Endothelial cell of umbilical vein (primary cell): ENCODE measurements at regions not wholly inside any gene's neighbourhood (a gene's known extent, or its start where the extent isn't known, plus 50 kb on each side); places are given as distances from the start of the nearest gene placed in this dataset.

Source experiments
- BruUV-seq: library from RNA; stranded (reverse); fragments of 400-500 nt; replicated peaks from 2 replicates; lab custom pipeline; 2021; lab: Mats Ljungman, UMichigan
- CTCF ChIA-PET: fragments of 300-600, 350-600 bp; sonication (Branson Sonifier 250); formaldehyde crosslinking; loops from one replicate; lab custom pipeline; 2021; ENCODE audit warnings: antibody characterized with exemption, inconsistent platforms; lab: Charles Lee
- POLR2A ChIA-PET: fragments of 300-600, 350-600 bp; sonication (Branson Sonifier 250); formaldehyde crosslinking; loops from one replicate; lab custom pipeline; 2021; ENCODE audit warnings: antibody characterized with exemption, inconsistent platforms; lab: Charles Lee
- DNase-seq: peaks from one replicate; pipeline ENCODE4 v3.0.0-alpha.2; 2011; ENCODE audit warnings: low read depth, low spot score
- FAIRE-seq: peaks from 2 replicates; lab custom pipeline; 2011; peaks lifted over from hg19 to GRCh38; lab: Jason Lieb, UNC
- H2AFZ ChIP-seq: 2 replicates; pipeline ENCODE4 v1.6.0; 2012; ENCODE audit warnings: low read depth, low read length, control low read depth, inconsistent platforms
- H3K27ac ChIP-seq: 2 replicates; pipeline ENCODE4 v1.5.1; 2011; ENCODE audit warnings: low read depth, mild to moderate bottlenecking, control low read depth, low read length, moderate library complexity; ENCODE audit not compliant: insufficient read depth
- H3K27me3 ChIP-seq, 2 experiments: 2 replicates each; pipeline versions ENCODE4 v1.6.0 to v1.6.1; 2011; ENCODE audit warnings: low read length in 2 of 2, mixed read lengths in 1 of 2; ENCODE audit not compliant: control insufficient read depth in 2 of 2, insufficient read depth in 2 of 2
- H3K36me3 ChIP-seq, 2 experiments: 2 replicates in 1 of 2; 3 replicates in 1 of 2; pipeline ENCODE4 v1.5.1; 2011; ENCODE audit warnings: low read length in 2 of 2, mild to moderate bottlenecking in 1 of 2, moderate library complexity in 1 of 2; ENCODE audit not compliant: control insufficient read depth in 2 of 2, insufficient read depth in 2 of 2; ENCODE audit errors: extremely low read depth in 1 of 2
- H3K4me1 ChIP-seq: 3 replicates; pipeline ENCODE4 v1.5.1; 2011; ENCODE audit warnings: mild to moderate bottlenecking, low read length; ENCODE audit not compliant: control insufficient read depth, insufficient read depth; ENCODE audit errors: extremely low read depth
- H3K4me2 ChIP-seq: 2 replicates; pipeline ENCODE4 v1.6.1; 2011; ENCODE audit warnings: low read length, control low read depth, mixed read lengths; ENCODE audit not compliant: insufficient read depth
- H3K4me3 ChIP-seq, 3 experiments: fragments of 200-600 bp in 1 of 3; sonication (generic), shearing (Covaris generic) in 1 of 3; replicated peaks in 1 of 3; 2 replicates each; pipeline ENCODE4 v1.5.1; 2011 to 2016; ENCODE audit warnings: control low read depth in 3 of 3, low read length in 3 of 3, mild to moderate bottlenecking in 2 of 3, inconsistent platforms in 1 of 3, low read depth in 1 of 3, moderate library complexity in 1 of 3; ENCODE audit not compliant: insufficient read depth in 1 of 3
- H3K79me2 ChIP-seq: 2 replicates; pipeline ENCODE4 v1.6.0; 2012; ENCODE audit warnings: low read length, inconsistent platforms; ENCODE audit not compliant: control insufficient read depth, insufficient read depth
- H3K9ac ChIP-seq: replicated peaks from 2 replicates; pipeline ENCODE3; 2011; ENCODE audit warnings: low read length, control low read depth; ENCODE audit not compliant: insufficient read depth; ENCODE audit errors: extremely low read depth
- H3K9me1 ChIP-seq: replicated peaks from 3 replicates; pipeline ENCODE4 v1.6.0; 2011; ENCODE audit warnings: mild to moderate bottlenecking, low read length; ENCODE audit not compliant: control insufficient read depth, insufficient read depth; ENCODE audit errors: extremely low read depth
- H3K9me3 ChIP-seq: replicated peaks from 2 replicates; pipeline ENCODE4 v1.5.1; 2012; ENCODE audit warnings: low read length, inconsistent platforms; ENCODE audit not compliant: control insufficient read depth, insufficient read depth
- H4K20me1 ChIP-seq: replicated peaks from 2 replicates; pipeline ENCODE3; 2011; ENCODE audit warnings: mild to moderate bottlenecking, low read length; ENCODE audit not compliant: control insufficient read depth, insufficient read depth; ENCODE audit errors: extremely low read depth
- EZH2 ChIP-seq: IDR thresholded peaks from 2 replicates; pipeline ENCODE4 v1.6.1; 2012; ENCODE audit warnings: borderline replicate concordance, low read depth, mild to moderate bottlenecking, moderate library complexity, low read length, inconsistent platforms; ENCODE audit not compliant: severe bottlenecking
- FOS ChIP-seq: IDR thresholded peaks from 2 replicates; pipeline ENCODE4 v1.6.1; 2011; ENCODE audit warnings: mild to moderate bottlenecking, low read length, moderate library complexity, borderline replicate concordance; ENCODE audit not compliant: insufficient read depth
- GATA2 ChIP-seq: IDR thresholded peaks from 2 replicates; pipeline ENCODE4 v1.7.0; 2011; ENCODE audit warnings: low read depth, mild to moderate bottlenecking, moderate library complexity, mixed read lengths, low read length; ENCODE audit not compliant: insufficient read length, insufficient read depth
- JUN ChIP-seq: IDR thresholded peaks from 2 replicates; pipeline ENCODE4 v1.6.1; 2011; ENCODE audit warnings: borderline replicate concordance, low read depth; ENCODE audit not compliant: insufficient read length, insufficient read depth
- MAX ChIP-seq: IDR thresholded peaks from 2 replicates; pipeline ENCODE4 v1.6.1; 2011; ENCODE audit not compliant: insufficient read depth, insufficient read length
- MYC ChIP-seq: IDR thresholded peaks from one replicate; pipeline ENCODE4 v1.6.1; 2011; ENCODE audit warnings: mild to moderate bottlenecking, low read depth, low read length
- POLR2A ChIP-seq: IDR thresholded peaks from 2 replicates; pipeline ENCODE4 v1.6.1; 2012; ENCODE audit warnings: low read depth, mild to moderate bottlenecking, control low read depth, low read length
- POLR2AphosphoS5 ChIP-seq: IDR thresholded peaks from 2 replicates; pipeline ENCODE4 v1.6.1; 2012; ENCODE audit warnings: low read depth, mild to moderate bottlenecking, control low read depth, low read length, moderate library complexity; ENCODE audit not compliant: insufficient read depth
- dilution Hi-C: fragments of 300-500 bp; cut with MboI; formaldehyde crosslinking; loops from one replicate; pipeline ENCODE4 v1.15.0; 2019; ENCODE audit warnings: low sequenced_read_pairs; ENCODE audit not compliant: extremely low pct_ligation_motif_present
- intact Hi-C: fragments of 100-400 bp; cut with micrococcal nuclease; formaldehyde crosslinking; loops from one replicate; pipeline ENCODE4 v1.10.0; 2022
- TF ChIP-seq, protein P1 (sequence below), 2 donors: IDR thresholded peaks; 1 replicate in 1 of 2; 2 replicates in 1 of 2; pipeline ENCODE4 v1.5.1; 2011; ENCODE audit warnings: low read length in 2 of 2, mild to moderate bottlenecking in 2 of 2, moderate library complexity in 2 of 2, control low read depth in 1 of 2, inconsistent platforms in 1 of 2, low read depth in 1 of 2; ENCODE audit not compliant: insufficient read depth in 1 of 2; ENCODE audit errors: extremely low read depth in 1 of 2

DNA sequence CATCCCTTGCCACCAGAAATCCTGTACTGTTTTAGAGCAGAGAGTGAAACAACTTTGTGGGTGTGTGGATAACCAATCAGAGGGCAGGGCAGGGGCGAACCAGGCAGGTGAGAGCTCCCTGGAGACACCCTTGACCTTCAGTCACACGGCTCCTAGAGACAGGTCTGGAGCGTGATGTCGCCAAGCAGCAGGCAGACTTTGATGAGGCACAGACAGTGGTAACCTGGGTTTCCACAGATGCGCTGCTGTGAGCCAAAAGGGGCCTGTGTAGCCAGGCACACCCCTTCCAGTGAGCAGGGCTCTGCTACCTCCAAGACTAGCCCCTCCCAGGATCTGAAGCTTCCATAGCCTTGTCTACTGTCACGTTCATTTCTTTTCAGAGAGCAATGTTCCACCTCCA lies 317.8 kb upstream of the ADCY2 start:
- DNase-seq (no peak), FAIRE-seq (no peak)
- Histone ChIP-seq H3K36me3 (no peaks in the 10 kb centered on the region), H4K20me1 (no peaks in the 10 kb centered on the region), H3K4me3 (no peak overlapping the region), H3K4me2 (no peak overlapping the region), H3K27me3 (no peaks in the 10 kb centered on the region), H3K79me2 (no peaks in the 10 kb centered on the region), H3K4me1 (peaks cover 12% of the 10 kb centered on the region), H2AFZ (no peak overlapping the region), H3K27ac (no peak overlapping the region), H3K9ac (no peak overlapping the region), H3K9me3 (no peaks in the 10 kb centered on the region), H3K9me1 (no peaks in the 10 kb centered on the region)
- POLR2A ChIA-PET, result no interaction called here
- intact Hi-C loops, result no loop called here
- no peak for TF ChIP-seq MYC
- TF ChIP-seq FOS, result no peak
- no peak for TF ChIP-seq POLR2AphosphoS5
- TF ChIP-seq EZH2, result no peak
- TF ChIP-seq GATA2, result no peak
- TF ChIP-seq POLR2A, result no peak
- no peak for TF ChIP-seq JUN
- TF ChIP-seq, protein P1, sequence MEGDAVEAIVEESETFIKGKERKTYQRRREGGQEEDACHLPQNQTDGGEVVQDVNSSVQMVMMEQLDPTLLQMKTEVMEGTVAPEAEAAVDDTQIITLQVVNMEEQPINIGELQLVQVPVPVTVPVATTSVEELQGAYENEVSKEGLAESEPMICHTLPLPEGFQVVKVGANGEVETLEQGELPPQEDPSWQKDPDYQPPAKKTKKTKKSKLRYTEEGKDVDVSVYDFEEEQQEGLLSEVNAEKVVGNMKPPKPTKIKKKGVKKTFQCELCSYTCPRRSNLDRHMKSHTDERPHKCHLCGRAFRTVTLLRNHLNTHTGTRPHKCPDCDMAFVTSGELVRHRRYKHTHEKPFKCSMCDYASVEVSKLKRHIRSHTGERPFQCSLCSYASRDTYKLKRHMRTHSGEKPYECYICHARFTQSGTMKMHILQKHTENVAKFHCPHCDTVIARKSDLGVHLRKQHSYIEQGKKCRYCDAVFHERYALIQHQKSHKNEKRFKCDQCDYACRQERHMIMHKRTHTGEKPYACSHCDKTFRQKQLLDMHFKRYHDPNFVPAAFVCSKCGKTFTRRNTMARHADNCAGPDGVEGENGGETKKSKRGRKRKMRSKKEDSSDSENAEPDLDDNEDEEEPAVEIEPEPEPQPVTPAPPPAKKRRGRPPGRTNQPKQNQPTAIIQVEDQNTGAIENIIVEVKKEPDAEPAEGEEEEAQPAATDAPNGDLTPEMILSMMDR (IDR thresholded peaks at IDR 0.05; ENCODE audit: extremely low read depth in 1 of 2, insufficient read depth in 1 of 2, low read depth in 1 of 2, low read length in 2 of 2), result no peak
- TF ChIP-seq MAX, result no peak
- dilution Hi-C loops, result no loop called here
- CTCF ChIA-PET, result no interaction called here
- no TSS peak for BruUV-seq
